ENCODE measurements at regions not wholly inside any gene's neighbourhood (a gene's known extent, or its start where the extent isn't known, plus 50 kb on each side); places are given as distances from the start of the nearest gene placed in this dataset.

DNA sequence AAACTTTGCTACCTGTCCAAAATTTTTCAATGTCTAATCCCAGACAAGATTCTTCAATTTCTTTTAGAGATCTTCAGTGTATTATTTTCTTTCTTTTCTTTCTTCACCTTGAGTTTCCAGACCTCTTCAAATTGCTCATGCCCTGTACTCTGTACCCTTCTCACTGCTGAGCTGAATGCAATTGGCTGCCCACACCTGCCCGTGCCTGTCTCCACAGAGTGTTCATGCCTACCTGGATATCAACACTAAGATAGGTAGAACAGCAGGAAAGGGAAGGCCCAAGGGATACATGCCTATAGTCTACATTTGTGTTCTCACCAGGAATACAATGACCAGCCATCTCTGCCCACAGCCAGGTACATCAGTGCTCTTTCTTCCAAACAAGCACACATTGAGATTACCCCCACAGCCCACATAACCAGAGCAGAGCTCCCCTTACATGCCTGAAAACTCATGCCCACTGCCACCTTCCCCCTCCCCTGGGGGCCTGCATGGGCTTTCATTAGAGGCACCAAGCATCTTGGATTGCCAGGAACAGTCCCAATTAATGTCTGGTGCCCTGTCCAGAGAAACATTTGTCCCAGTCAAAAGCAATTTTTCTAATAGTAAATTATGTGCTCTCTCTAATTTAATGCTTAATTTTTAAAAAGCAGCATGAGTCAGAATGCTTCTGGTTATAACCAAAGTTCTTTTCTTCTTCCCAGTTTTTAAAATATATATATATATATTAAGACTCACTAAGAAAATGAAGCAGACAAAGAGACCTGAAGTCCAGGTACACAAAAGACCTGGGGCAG lies 134.9 kb upstream of the SLC14A2 start:
- TF ChIP-seq, protein P1, sequence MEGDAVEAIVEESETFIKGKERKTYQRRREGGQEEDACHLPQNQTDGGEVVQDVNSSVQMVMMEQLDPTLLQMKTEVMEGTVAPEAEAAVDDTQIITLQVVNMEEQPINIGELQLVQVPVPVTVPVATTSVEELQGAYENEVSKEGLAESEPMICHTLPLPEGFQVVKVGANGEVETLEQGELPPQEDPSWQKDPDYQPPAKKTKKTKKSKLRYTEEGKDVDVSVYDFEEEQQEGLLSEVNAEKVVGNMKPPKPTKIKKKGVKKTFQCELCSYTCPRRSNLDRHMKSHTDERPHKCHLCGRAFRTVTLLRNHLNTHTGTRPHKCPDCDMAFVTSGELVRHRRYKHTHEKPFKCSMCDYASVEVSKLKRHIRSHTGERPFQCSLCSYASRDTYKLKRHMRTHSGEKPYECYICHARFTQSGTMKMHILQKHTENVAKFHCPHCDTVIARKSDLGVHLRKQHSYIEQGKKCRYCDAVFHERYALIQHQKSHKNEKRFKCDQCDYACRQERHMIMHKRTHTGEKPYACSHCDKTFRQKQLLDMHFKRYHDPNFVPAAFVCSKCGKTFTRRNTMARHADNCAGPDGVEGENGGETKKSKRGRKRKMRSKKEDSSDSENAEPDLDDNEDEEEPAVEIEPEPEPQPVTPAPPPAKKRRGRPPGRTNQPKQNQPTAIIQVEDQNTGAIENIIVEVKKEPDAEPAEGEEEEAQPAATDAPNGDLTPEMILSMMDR (IDR thresholded peaks at IDR 0.05): no peak
- TF ChIP-seq EP300 (IDR thresholded peaks at IDR 0.05): no peak
- no peak for TF ChIP-seq POLR2AphosphoS5 (IDR thresholded peaks at IDR 0.05)
